Choroid plexus epithelial cell (primary cell): ENCODE measurements at regions not wholly inside any gene's neighbourhood (a gene's known extent, or its start where the extent isn't known, plus 50 kb on each side); places are given as distances from the start of the nearest gene placed in this dataset.

Experiments used
- DNase-seq: peaks from one replicate; pipeline ENCODE4 v3.0.0-alpha.2; 2010; ENCODE audit warnings: low read depth
- H3K4me3 ChIP-seq: 2 replicates; pipeline ENCODE4 v1.5.1; 2011; ENCODE audit warnings: low read depth, mild to moderate bottlenecking, control low read depth, low read length, moderate library complexity
- TF ChIP-seq, protein P1 (sequence below): conservative IDR thresholded peaks from 2 replicates; pipeline ENCODE4 v1.5.1; 2011; ENCODE audit warnings: low read depth, mild to moderate bottlenecking, control low read depth, inconsistent platforms, low read length, moderate library complexity

DNA sequence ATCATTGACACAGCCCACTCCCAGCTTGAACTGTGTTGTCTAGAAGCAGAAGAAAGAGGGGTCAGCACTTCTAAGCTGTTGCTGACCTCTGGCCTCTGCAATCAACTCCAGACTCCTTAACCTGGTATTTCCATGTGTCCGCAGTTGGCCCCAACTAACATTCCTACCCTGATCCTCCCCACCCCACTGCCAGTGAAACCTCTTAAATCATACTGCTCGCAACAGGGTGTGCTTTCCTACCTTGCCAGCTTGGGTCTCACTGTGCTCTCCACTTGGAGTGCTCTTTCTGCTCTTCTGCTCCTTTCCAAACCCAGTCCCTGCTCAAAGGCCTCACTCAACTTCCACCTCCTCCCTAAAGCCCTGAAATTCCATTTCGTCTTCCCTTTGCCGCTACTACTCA is 52.3 kb upstream of the RPS6KA3 start:
- no peak overlapping the region for H3K4me3 ChIP-seq
- TF ChIP-seq, protein P1, sequence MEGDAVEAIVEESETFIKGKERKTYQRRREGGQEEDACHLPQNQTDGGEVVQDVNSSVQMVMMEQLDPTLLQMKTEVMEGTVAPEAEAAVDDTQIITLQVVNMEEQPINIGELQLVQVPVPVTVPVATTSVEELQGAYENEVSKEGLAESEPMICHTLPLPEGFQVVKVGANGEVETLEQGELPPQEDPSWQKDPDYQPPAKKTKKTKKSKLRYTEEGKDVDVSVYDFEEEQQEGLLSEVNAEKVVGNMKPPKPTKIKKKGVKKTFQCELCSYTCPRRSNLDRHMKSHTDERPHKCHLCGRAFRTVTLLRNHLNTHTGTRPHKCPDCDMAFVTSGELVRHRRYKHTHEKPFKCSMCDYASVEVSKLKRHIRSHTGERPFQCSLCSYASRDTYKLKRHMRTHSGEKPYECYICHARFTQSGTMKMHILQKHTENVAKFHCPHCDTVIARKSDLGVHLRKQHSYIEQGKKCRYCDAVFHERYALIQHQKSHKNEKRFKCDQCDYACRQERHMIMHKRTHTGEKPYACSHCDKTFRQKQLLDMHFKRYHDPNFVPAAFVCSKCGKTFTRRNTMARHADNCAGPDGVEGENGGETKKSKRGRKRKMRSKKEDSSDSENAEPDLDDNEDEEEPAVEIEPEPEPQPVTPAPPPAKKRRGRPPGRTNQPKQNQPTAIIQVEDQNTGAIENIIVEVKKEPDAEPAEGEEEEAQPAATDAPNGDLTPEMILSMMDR, result no peak
- DNase-seq, result no peak

DNA sequence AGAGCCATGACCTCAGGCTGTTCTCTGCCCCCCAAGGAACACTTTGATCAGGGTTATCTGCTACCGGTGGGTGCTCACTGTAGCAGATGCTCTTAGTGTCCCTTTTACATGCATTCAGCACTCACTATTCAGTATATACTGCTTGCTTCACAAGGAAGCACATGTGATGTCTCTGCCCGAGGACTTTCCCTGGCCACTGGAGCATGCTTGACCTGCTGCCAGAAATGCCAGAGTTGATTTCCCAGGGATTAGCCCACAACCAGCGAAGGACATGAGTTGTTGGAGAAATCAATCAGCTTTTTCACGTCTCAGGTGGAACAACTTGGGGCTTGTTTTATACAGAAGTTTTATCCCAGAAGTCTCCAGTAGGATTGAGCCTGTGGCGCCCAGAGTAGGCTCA is 51.2 kb upstream of the RPS6KA3 start:
- TF ChIP-seq, protein P1, result no peak
- H3K4me3 ChIP-seq, result no peak overlapping the region
- DNase-seq, result no peak
